A549 (cell line): ENCODE measurements at regions not wholly inside any gene's neighbourhood (a gene's known extent, or its start where the extent isn't known, plus 50 kb on each side); places are given as distances from the start of the nearest gene placed in this dataset.

ENCODE experiments used
- ATAC-seq, 2 experiments: fragments of 200-7000 bp in 1 of 2; fragments of >200 bp in 1 of 2; cut with Nextera tagmentation in 1 of 2; cut with Tn5 transposase in 1 of 2; 3 replicates each; pipeline versions ENCODE4 v1.8.0 to v1.9.1; 2018 to 2020; ENCODE audit warnings: mild to moderate bottlenecking in 1 of 2, moderate library complexity in 1 of 2
- CTCF ChIA-PET: fragments of 300-600 bp; sonication (Branson Sonifier 250); formaldehyde crosslinking; extraction: SDS; loops from one replicate; lab custom pipeline; 2021; ENCODE audit warnings: antibody characterized with exemption, inconsistent platforms; lab: Yijun Ruan, JAX
- POLR2A ChIA-PET: fragments of 350-600 bp; formaldehyde crosslinking; extraction: SDS; loops from one replicate; lab custom pipeline; 2021; ENCODE audit warnings: antibody characterized with exemption, inconsistent platforms; lab: Yijun Ruan, JAX
- DNase-seq, 2 experiments: peaks; one replicate each; pipeline versions ENCODE4 v3.0.0 to v3.0.0-alpha.2; 2011 to 2016; ENCODE audit warnings: low read depth in 1 of 2, low spot score in 1 of 2
- FAIRE-seq: peaks from 2 replicates; lab custom pipeline; 2011; peaks lifted over from hg19 to GRCh38; lab: Jason Lieb, UNC
- H3K27ac ChIP-seq, 2 experiments: fragments of >200 bp; sonication (Bioruptor Twin); formaldehyde crosslinking; 3 replicates each; pipeline ENCODE4 v1.5.1; 2016 to 2017
- H3K4me1 ChIP-seq: fragments of >200 bp; sonication (Bioruptor Twin); formaldehyde crosslinking; 3 replicates; pipeline ENCODE4 v1.6.1; 2016
- H3K4me2 ChIP-seq: fragments of >200 bp; sonication (Bioruptor Twin); formaldehyde crosslinking; 3 replicates; pipeline ENCODE4 v1.6.1; 2016
- H3K4me3 ChIP-seq: fragments of >200 bp; sonication (Bioruptor Twin); formaldehyde crosslinking; 3 replicates; pipeline ENCODE4 v1.5.1; 2016
- H3K9me3 ChIP-seq: fragments of >200 bp; sonication (Bioruptor Twin); formaldehyde crosslinking; 3 replicates; pipeline ENCODE4 v1.6.1; 2016
- CHD2 ChIP-seq: fragments of 150-350 bp; IDR thresholded peaks from 2 replicates; pipeline ENCODE4 v1.6.1; 2014; ENCODE audit warnings: low read length; ENCODE audit not compliant: partially characterized antibody
- CHD4 ChIP-seq: fragments of 200-600 bp; sonication (generic); IDR thresholded peaks from 2 replicates; pipeline ENCODE4 v1.6.1; 2016; ENCODE audit warnings: antibody characterized with exemption, mild to moderate bottlenecking, borderline replicate concordance
- EP300 ChIP-seq, 2 experiments: fragments of >200 bp; sonication (Bioruptor Twin); formaldehyde crosslinking; IDR thresholded peaks; 2 replicates in 1 of 2; 3 replicates in 1 of 2; pipeline ENCODE4 v1.6.1; 2016 to 2017
- ESRRA ChIP-seq: fragments of 150-350 bp; IDR thresholded peaks from 2 replicates; pipeline ENCODE4 v1.6.1; 2014; ENCODE audit warnings: mild to moderate bottlenecking, low read length, borderline replicate concordance
- FOXS1 ChIP-seq: fragments of 250-450 bp; sonication (Bioruptor Pico); IDR thresholded peaks from 2 replicates; pipeline ENCODE4 v1.5.0; 2020; ENCODE audit warnings: mild to moderate bottlenecking, moderate library complexity
- GATA3 ChIP-seq: IDR thresholded peaks from 2 replicates; pipeline ENCODE4 v1.6.1; 2012; ENCODE audit warnings: borderline replicate concordance
- HDAC2 ChIP-seq: fragments of 200-600 bp; sonication (generic); IDR thresholded peaks from 2 replicates; pipeline ENCODE4 v1.6.1; 2016
- HMGXB4 ChIP-seq: fragments of 250-450 bp; sonication (Bioruptor Pico); IDR thresholded peaks from 2 replicates; pipeline ENCODE4 v1.5.0; 2021; ENCODE audit warnings: mild to moderate bottlenecking, moderate library complexity, borderline replicate concordance
- HOXB13 ChIP-seq: fragments of 250-450 bp; sonication (Bioruptor Pico); IDR thresholded peaks from 2 replicates; pipeline ENCODE4 v1.5.0; 2020; ENCODE audit warnings: low read depth, mild to moderate bottlenecking, moderate library complexity
- JUN ChIP-seq, 2 experiments: fragments of >200 bp; sonication (Bioruptor Twin); formaldehyde crosslinking; IDR thresholded peaks; 2 replicates in 1 of 2; 3 replicates in 1 of 2; pipeline ENCODE4 v1.6.1; 2016 to 2017
- KDM5A ChIP-seq: fragments of 200-600 bp; sonication (generic); IDR thresholded peaks from 2 replicates; pipeline ENCODE4 v1.6.1; 2016; ENCODE audit warnings: antibody characterized with exemption, mild to moderate bottlenecking
- MAX ChIP-seq: IDR thresholded peaks from 2 replicates; pipeline ENCODE4 v1.6.1; 2012
- NFE2L2 ChIP-seq: fragments of 150-350 bp; conservative IDR thresholded peaks from 2 replicates; pipeline ENCODE4 v1.6.1; 2014; ENCODE audit warnings: low read length
- NPAS2 ChIP-seq: fragments of 250-450 bp; sonication (Bioruptor Pico); IDR thresholded peaks from 2 replicates; pipeline ENCODE4 v1.8.0; 2022; ENCODE audit warnings: mild to moderate bottlenecking, moderate library complexity, borderline replicate concordance
- PHF8 ChIP-seq: fragments of 200-600 bp; sonication (generic); IDR thresholded peaks from 2 replicates; pipeline ENCODE4 v1.6.1; 2016; ENCODE audit warnings: low read depth, mild to moderate bottlenecking, antibody characterized with exemption, moderate library complexity, borderline replicate concordance
- POLR2AphosphoS2 ChIP-seq: conservative IDR thresholded peaks from 2 replicates; pipeline ENCODE4 v1.6.1; 2012; ENCODE audit warnings: low read length, improper control_type of control experiment, inconsistent platforms
- RAD21 ChIP-seq, 2 experiments: fragments of >200 bp in 1 of 2; sonication (Bioruptor Twin) in 1 of 2; formaldehyde crosslinking in 1 of 2; IDR thresholded peaks in 1 of 2; conservative IDR thresholded peaks in 1 of 2; 2 replicates in 1 of 2; 3 replicates in 1 of 2; pipeline ENCODE4 v1.6.1; 2012 to 2018; ENCODE audit warnings: inconsistent platforms in 1 of 2
- RARB ChIP-seq: fragments of 250-450 bp; sonication (Bioruptor Pico); IDR thresholded peaks from 2 replicates; pipeline ENCODE4 v1.8.0; 2021; ENCODE audit warnings: mild to moderate bottlenecking, moderate library complexity
- RFX5 ChIP-seq: fragments of 450-650 bp; IDR thresholded peaks from 2 replicates; pipeline ENCODE4 v1.7.1; 2014; ENCODE audit warnings: antibody characterized with exemption, mild to moderate bottlenecking, moderate library complexity
- RNF2 ChIP-seq: fragments of 200-600 bp; sonication (generic); IDR thresholded peaks from 2 replicates; pipeline ENCODE4 v1.6.1; 2016; ENCODE audit warnings: low read depth, mild to moderate bottlenecking, antibody characterized with exemption, moderate library complexity, borderline replicate concordance
- TFCP2L1 ChIP-seq: fragments of 250-450 bp; sonication (Bioruptor Pico); IDR thresholded peaks from 2 replicates; pipeline ENCODE4 v1.5.0; 2021; ENCODE audit warnings: mild to moderate bottlenecking
- ZNF302 ChIP-seq: fragments of 250-450 bp; sonication (Bioruptor Pico); IDR thresholded peaks from 2 replicates; pipeline ENCODE4 v1.9.0; 2021; ENCODE audit warnings: inconsistent platforms, mild to moderate bottlenecking, moderate library complexity
- WGBS: methylation state at CpG from one replicate; pipeline ENCODE4 v1.1.6; 2017; ENCODE audit errors: missing lambda C conversion rate; 5-methylcytosine and 5-hydroxymethylcytosine counted together

- no peaks in the 10 kb centered on the region for H3K9me3 ChIP-seq
- POLR2A ChIA-PET, result no interaction called here
- H3K4me1 ChIP-seq, result 0 out of 3 replicates have a peak, but pooled peaks cover 15% of the 10 kb centered on the region
- no peak overlapping the region for H3K4me3 ChIP-seq
- H3K4me2 ChIP-seq, result no peak overlapping the region
- FAIRE-seq (no peak), DNase-seq (no peak), ATAC-seq (no peak)
- CTCF ChIA-PET, result interaction anchor here (1.0 kb wide), 1 partner anchor 22 kb away, joined by 3 read pairs; no protein-coding TSS in a partner anchor
- no peak overlapping the region for H3K27ac ChIP-seq
- TF ChIP-seq RFX5, result no peak
- 72% methylated on average over 1 of the region's 1 CpG for WGBS
Measured at GRCh38 chr6:126148853-126149252, 162.5 kb downstream of the TRMT11 start.

GRCh38 chr6:126152372-126152745, 166.0 kb downstream of the TRMT11 start:
- Histone ChIP-seq H3K9me3 (no peaks in the 10 kb centered on the region), H3K4me3 (no peak overlapping the region), H3K27ac (no peak overlapping the region), H3K4me1 (no peaks in the 10 kb centered on the region), H3K4me2 (no peak overlapping the region)
- CTCF ChIA-PET, result no interaction called here
- DNase-seq (no peak), ATAC-seq (no peak), FAIRE-seq (no peak)
- TF ChIP-seq TFCP2L1 (CRISPR knock-in tag) (no peak), GATA3 (no peak), RARB (no peak), NPAS2 (CRISPR knock-in tag) (no peak), HOXB13 (CRISPR knock-in tag) (no peak), ZNF302 (CRISPR knock-in tag) (no peak), NFE2L2 (no peak), HDAC2 (no peak), FOXS1 (CRISPR knock-in tag) (no peak), MAX (no peak), RAD21 (conservative IDR thresholded peaks at IDR 0.05 in 1 of 2, IDR thresholded peaks at IDR 0.05 in 1 of 2) (no peak), HMGXB4 (CRISPR knock-in tag) (no peak), KDM5A (no peak), EP300 (IDR thresholded peaks at IDR 0.05) (no peak), RNF2 (no peak)
- POLR2A ChIA-PET, result no interaction called here

- POLR2A ChIA-PET, result no interaction called here
- Histone ChIP-seq H3K9me3 (no peaks in the 10 kb centered on the region), H3K4me3 (no peak overlapping the region), H3K4me1 (no peaks in the 10 kb centered on the region), H3K27ac (no peak overlapping the region), H3K4me2 (no peak overlapping the region)
- no peak for DNase-seq
- ATAC-seq, result no peak
- FAIRE-seq, result no peak
- CTCF ChIA-PET, result no interaction called here
- WGBS, result 80% methylated on average over 3 of the region's 3 CpGs
- TF ChIP-seq HOXB13 (CRISPR knock-in tag) (no peak), RARB (no peak), JUN (IDR thresholded peaks at IDR 0.05) (no peak), KDM5A (no peak), POLR2AphosphoS2 (no peak), CHD4 (no peak), CHD2 (no peak), NPAS2 (CRISPR knock-in tag) (no peak), ESRRA (no peak), PHF8 (no peak)
Measured at GRCh38 chr6:126153661-126154060, 167.3 kb downstream of the TRMT11 start.
